Putamen (tissue), 1 donor: ENCODE measurements at regions not wholly inside any gene's neighbourhood (a gene's known extent, or its start where the extent isn't known, plus 50 kb on each side); places are given as distances from the start of the nearest gene placed in this dataset.

Source experiments
- DNase-seq: peaks from one replicate; pipeline ENCODE4 v3.0.0-alpha.2; 2016; ENCODE audit warnings: low spot score

GRCh38 chr9:87327575-87328125 is 170.0 kb upstream of the DAPK1 start:
- DNase-seq: no peak

GRCh38 chr9:87333802-87334201 is 163.9 kb upstream of the DAPK1 start:
- no peak for DNase-seq

- no peak for DNase-seq
Observed at GRCh38 chr9:87334366-87334765, 163.3 kb upstream of the DAPK1 start.

GRCh38 chr9:87336407-87336806 is 161.3 kb upstream of the DAPK1 start:
- peak; percentile 7 for DNase-seq

- DNase-seq: peak; percentile 60
Observed at GRCh38 chr9:87336914-87337333, 160.7 kb upstream of the DAPK1 start.

- peak; percentile 23 for DNase-seq
Observed at GRCh38 chr9:87337335-87338087, 160.2 kb upstream of the DAPK1 start.

GRCh38 chr9:87338088-87338989 is 159.3 kb upstream of the DAPK1 start:
- DNase-seq: peak; percentile 25

GRCh38 chr9:87340391-87340790 is 157.3 kb upstream of the DAPK1 start:
- DNase-seq: no peak

GRCh38 chr9:87342743-87343142 is 154.9 kb upstream of the DAPK1 start:
- DNase-seq: no peak

GRCh38 chr9:87343816-87344430 is 153.7 kb upstream of the DAPK1 start:
- no peak for DNase-seq

- DNase-seq: peak; percentile 47
Observed at GRCh38 chr9:87346061-87346665, 151.5 kb upstream of the DAPK1 start.

- no peak for DNase-seq
Observed at GRCh38 chr9:87350915-87351314, 146.8 kb upstream of the DAPK1 start.

GRCh38 chr9:87353301-87353700 is 144.4 kb upstream of the DAPK1 start:
- no peak for DNase-seq

- no peak for DNase-seq
Observed at GRCh38 chr9:87354147-87354546, 143.5 kb upstream of the DAPK1 start.

- DNase-seq: no peak
Observed at GRCh38 chr9:87357600-87357999, 140.1 kb upstream of the DAPK1 start.

GRCh38 chr9:87359264-87359663 is 138.4 kb upstream of the DAPK1 start:
- no peak for DNase-seq

- no peak for DNase-seq
Observed at GRCh38 chr9:87359958-87360601, 137.6 kb upstream of the DAPK1 start.

GRCh38 chr9:87370049-87370685 is 127.5 kb upstream of the DAPK1 start:
- DNase-seq: no peak

GRCh38 chr9:87371795-87372355 is 125.8 kb upstream of the DAPK1 start:
- no peak for DNase-seq

GRCh38 chr9:87372356-87372851 is 125.3 kb upstream of the DAPK1 start:
- DNase-seq: no peak
